ENCODE measurements at regions not wholly inside any gene's neighbourhood (a gene's known extent, or its start where the extent isn't known, plus 50 kb on each side); places are given as distances from the start of the nearest gene placed in this dataset.

DNA sequence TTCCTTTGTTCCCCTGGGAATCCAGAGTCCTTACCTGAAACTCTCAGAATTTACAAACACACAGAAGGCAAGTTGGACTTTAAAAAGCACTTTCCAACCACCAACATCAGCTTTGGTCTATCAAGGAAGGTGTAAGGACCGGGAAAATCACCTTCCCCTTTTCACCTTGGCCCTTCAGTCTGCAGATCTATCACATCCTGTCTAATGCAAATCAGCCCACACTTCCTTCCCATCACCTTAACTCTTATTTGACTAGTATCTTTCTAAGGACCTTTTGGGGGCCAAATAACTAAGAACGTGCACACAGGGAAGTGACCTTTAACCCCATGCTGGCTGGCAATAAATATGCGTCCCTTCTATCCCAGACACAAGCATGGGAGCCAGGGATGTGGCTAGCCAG, 320.6 kb downstream of the ARRDC4 start:
- Histone ChIP-seq H3K4me1 (no peaks in the 10 kb centered on the region), H3K4me3 (no peak overlapping the region), H3K36me3 (no peaks in the 10 kb centered on the region), H3K27me3 (peaks cover 0 to 31% (median 0%) of the 10 kb centered on the region in 4 donors), H3K27ac (no peak overlapping the region), H3K9me3 (no peaks in the 10 kb centered on the region)
- no peak for DNase-seq
- 36 to 49% methylated on average over 3 of the region's 3 CpGs for WGBS, 2 donors
- intact Hi-C loops (cut with DNase I), result no loop called here
- no peak for TF ChIP-seq POLR2A (IDR thresholded peaks at IDR 0.05)
- TF ChIP-seq, protein P1, sequence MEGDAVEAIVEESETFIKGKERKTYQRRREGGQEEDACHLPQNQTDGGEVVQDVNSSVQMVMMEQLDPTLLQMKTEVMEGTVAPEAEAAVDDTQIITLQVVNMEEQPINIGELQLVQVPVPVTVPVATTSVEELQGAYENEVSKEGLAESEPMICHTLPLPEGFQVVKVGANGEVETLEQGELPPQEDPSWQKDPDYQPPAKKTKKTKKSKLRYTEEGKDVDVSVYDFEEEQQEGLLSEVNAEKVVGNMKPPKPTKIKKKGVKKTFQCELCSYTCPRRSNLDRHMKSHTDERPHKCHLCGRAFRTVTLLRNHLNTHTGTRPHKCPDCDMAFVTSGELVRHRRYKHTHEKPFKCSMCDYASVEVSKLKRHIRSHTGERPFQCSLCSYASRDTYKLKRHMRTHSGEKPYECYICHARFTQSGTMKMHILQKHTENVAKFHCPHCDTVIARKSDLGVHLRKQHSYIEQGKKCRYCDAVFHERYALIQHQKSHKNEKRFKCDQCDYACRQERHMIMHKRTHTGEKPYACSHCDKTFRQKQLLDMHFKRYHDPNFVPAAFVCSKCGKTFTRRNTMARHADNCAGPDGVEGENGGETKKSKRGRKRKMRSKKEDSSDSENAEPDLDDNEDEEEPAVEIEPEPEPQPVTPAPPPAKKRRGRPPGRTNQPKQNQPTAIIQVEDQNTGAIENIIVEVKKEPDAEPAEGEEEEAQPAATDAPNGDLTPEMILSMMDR (IDR thresholded peaks at IDR 0.05), result no peak

DNA sequence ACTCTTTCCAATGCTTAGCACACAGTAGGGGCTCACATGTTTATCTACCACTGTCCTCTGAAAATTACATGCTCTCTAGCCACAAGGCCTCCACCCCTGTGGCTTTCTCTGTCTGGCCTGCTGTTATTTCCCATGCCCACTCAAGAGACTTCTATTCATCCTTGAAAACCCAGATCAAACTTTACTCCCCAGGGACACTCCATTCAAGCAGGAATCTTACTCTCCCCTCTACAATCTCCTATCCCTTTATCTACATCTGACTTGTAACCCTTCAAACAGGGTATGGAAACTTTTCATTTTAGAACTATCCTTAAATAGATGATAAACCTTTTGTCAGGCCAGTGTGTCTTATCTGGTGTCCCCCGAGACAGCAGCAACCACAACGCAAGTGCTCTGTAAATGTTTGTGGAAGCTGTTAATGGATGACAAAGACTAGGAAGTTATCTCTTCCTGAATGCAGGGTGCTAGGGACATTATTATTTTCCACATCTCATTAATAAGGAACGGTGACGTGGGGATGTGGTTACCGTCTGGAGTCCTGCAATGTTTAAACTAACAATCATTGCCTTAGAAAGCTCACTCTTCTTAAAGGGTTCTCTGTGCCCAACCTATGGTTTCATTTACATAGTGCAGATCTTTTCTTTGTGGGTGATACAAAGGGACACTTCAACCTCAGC, 322.3 kb downstream of the ARRDC4 start:
- intact Hi-C loops (cut with DNase I), result no loop called here
- Histone ChIP-seq H3K9me3 (no peaks in the 10 kb centered on the region), H3K4me3 (no peak overlapping the region), H3K27ac (no peak overlapping the region), H3K36me3 (no peaks in the 10 kb centered on the region), H3K4me1 (no peaks in the 10 kb centered on the region), H3K27me3 (peaks cover 0 to 45% (median 0%) of the 10 kb centered on the region in 4 donors)
- DNase-seq, result no peak
- TF ChIP-seq, protein P1 (IDR thresholded peaks at IDR 0.05), result no peak
- TF ChIP-seq POLR2A (IDR thresholded peaks at IDR 0.05), result no peak
- 45 to 48% methylated on average over 5 of the region's 5 CpGs for WGBS, 2 donors

DNA sequence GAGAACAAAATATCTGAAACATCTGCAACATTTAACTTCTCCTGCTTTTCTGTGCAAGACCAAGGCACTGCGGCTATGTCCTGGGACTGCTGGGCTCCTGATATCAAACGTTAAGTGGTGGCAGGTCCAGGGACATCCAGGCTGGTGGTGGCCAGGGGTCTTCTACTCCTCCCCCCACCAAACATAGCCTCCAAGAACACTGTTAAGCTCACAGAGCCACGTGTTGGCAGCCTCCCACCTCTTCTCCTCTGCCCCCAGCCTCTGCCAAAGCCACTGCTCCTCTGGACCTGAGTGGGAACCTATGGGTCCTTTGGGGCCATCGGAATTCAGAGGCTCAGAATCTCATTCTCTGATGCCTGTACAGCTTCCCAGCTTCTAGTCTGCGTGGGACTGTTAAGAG, 325.7 kb downstream of the ARRDC4 start:
- Histone ChIP-seq H3K4me3 (no peak overlapping the region), H3K27me3 (peaks cover 0 to 75% (median 0%) of the 10 kb centered on the region in 4 donors), H3K9me3 (no peaks in the 10 kb centered on the region), H3K27ac (no peak overlapping the region), H3K4me1 (no peaks in the 10 kb centered on the region), H3K36me3 (no peaks in the 10 kb centered on the region)
- intact Hi-C loops (cut with DNase I), result no loop called here
- DNase-seq, result no peak
- WGBS, 2 donors, result 58 to 62% methylated on average over 5 of the region's 5 CpGs
- TF ChIP-seq, protein P1 (IDR thresholded peaks at IDR 0.05), result no peak
- no peak for TF ChIP-seq POLR2A (IDR thresholded peaks at IDR 0.05)

DNA sequence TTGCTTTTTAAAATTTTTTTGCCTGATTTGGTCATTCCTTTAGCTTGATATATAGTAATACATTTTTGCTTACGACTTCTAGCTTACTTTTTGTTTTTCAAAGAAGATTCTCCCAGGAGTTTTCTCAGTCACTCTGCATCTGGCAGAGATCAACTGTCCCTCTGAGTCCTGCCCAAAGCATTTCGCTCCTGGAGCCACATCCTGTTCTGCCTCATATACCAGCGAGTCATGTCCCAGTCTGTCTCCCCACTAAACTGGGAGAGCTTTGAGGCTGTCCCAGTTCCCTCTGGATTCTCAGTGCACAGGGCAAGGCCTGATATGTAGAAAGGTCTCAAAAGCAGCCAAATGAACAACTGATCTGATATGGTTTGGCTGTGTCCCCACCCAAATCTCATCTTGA, 326.3 kb downstream of the ARRDC4 start:
- intact Hi-C loops (cut with DNase I), result no loop called here
- Histone ChIP-seq H3K4me3 (no peak overlapping the region), H3K36me3 (no peaks in the 10 kb centered on the region), H3K27me3 (peaks cover 0 to 78% (median 0%) of the 10 kb centered on the region in 4 donors), H3K9me3 (no peaks in the 10 kb centered on the region), H3K27ac (no peak overlapping the region), H3K4me1 (no peaks in the 10 kb centered on the region)
- 60 to 67% methylated on average over 2 of the region's 3 CpGs for WGBS, 2 donors
- TF ChIP-seq, protein P1 (IDR thresholded peaks at IDR 0.05), result no peak
- no peak for TF ChIP-seq POLR2A (IDR thresholded peaks at IDR 0.05)
- DNase-seq, result no peak

DNA sequence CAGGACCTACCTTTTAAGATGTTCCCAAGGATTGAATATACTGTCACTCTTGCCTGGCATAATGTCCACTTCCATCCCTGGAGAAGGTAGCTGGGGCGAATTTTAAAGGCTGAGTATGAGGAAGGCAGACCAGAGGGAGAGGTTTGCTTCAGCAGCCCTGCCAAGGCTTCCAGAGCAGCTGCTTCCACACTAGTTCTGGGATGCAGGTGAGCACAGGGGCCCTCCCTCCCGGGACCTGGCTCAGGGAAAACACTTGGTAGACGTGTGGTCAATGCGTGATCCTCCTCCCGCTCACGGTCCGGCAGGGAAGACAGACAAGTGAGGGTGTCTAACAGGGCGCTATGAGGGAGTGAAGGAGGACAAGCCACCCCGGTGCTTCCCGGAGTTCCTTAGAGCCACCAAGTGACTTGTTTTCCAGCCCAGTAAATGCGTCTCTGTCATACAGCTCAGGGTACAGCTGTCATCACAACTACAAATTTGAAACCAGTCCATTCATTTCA, 327.6 kb downstream of the ARRDC4 start:
- H3K27ac ChIP-seq, result no peak overlapping the region
- WGBS, 2 donors, result 82 to 94% methylated on average over 9 to 10 of the region's 11 CpGs
- H3K4me1 ChIP-seq, result peaks cover 6 to 11% (median 7%) of the 10 kb centered on the region in 3 donors
- no peaks in the 10 kb centered on the region for H3K36me3 ChIP-seq
- H3K9me3 ChIP-seq, result no peaks in the 10 kb centered on the region
- TF ChIP-seq, protein P1 (IDR thresholded peaks at IDR 0.05), result no peak
- no peak for TF ChIP-seq POLR2A (IDR thresholded peaks at IDR 0.05)
- peaks cover 0 to 85% (median 0%) of the 10 kb centered on the region in 4 donors for H3K27me3 ChIP-seq
- DNase-seq, result no peak
- H3K4me3 ChIP-seq, result no peak overlapping the region
- intact Hi-C loops (cut with DNase I), result no loop called here

Measured in esophagus squamous epithelium (tissue), 5 donors.